ENCODE measurements at regions not wholly inside any gene's neighbourhood (a gene's known extent, or its start where the extent isn't known, plus 50 kb on each side); places are given as distances from the start of the nearest gene placed in this dataset.

DNA sequence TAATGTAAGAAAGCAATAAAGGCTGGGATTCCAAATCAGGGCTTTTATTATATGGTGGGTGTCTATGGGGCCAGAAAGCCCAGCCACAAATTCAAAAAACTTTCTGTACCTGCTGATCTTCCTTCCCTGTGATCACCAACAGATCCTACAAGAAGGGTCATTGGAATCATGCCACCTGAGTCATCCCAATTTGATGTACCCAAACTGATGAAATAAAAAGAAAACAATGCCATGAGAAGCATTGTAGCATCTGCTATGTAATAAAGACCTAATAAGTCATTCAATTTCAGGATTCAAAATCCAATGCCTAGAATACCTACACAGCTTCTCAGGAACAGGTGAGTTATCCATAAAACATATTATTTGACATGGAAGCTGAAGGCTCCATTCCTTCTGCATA, 228.8 kb downstream of the DKK1 start:
- no peak for TF ChIP-seq GATA2 (IDR thresholded peaks at IDR 0.05; ENCODE audit: low read depth, low read length)
- TF ChIP-seq GATA3 (IDR thresholded peaks at IDR 0.05; ENCODE audit: low read depth, low read length): no peak
